ENCODE measurements at regions not wholly inside any gene's neighbourhood (a gene's known extent, or its start where the extent isn't known, plus 50 kb on each side); places are given as distances from the start of the nearest gene placed in this dataset.

DNA sequence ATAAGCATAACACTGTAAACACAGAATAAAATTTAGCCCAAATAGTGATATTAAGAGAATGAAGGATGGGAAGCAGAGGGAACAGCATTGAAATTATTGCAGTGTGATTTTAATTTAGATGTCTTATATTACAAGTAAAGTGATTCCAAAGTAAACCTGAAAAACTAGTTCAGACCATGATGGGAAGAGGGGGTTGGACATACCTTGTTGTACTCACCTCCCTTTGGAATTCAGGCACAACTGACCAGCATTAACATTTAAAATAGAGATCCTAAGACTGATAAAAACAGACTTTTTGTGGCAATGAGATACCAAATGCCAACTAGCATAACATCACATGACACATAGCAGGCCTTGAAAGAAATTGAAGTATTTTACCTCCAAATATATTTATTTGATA is 210.0 kb upstream of the ADRA1D start:
- Histone ChIP-seq H3K4me3 (no peak overlapping the region), H3K27ac (no peak overlapping the region), H3K27me3 (no peaks in the 10 kb centered on the region), H3K9me3 (no peaks in the 10 kb centered on the region), H3K4me1 (peaks cover 6% of the 10 kb centered on the region), H3K36me3 (ENCODE audit: low read depth, missing control alignments) (no peaks in the 10 kb centered on the region)
- intact Hi-C loops (cut with DNase I; ENCODE audit: low total_unique reads), result no loop called here
- TF ChIP-seq CTCF (IDR thresholded peaks at IDR 0.05) (no peak), POLR2A (IDR thresholded peaks at IDR 0.05) (no peak)
- DNase-seq, result no peak

GRCh38 chr20:4457566-4458543 is 208.8 kb upstream of the ADRA1D start:
- Histone ChIP-seq H3K9me3 (no peaks in the 10 kb centered on the region), H3K36me3 (ENCODE audit: low read depth, missing control alignments) (no peaks in the 10 kb centered on the region), H3K4me3 (no peak overlapping the region), H3K27me3 (no peaks in the 10 kb centered on the region), H3K4me1 (peaks cover 6% of the 10 kb centered on the region), H3K27ac (no peak overlapping the region)
- WGBS, 2 donors, result 61 to 70% methylated on average over 2 of the region's 2 CpGs
- intact Hi-C loops (cut with DNase I; ENCODE audit: low total_unique reads), result no loop called here
- TF ChIP-seq POLR2A (IDR thresholded peaks at IDR 0.05), result no peak
- TF ChIP-seq CTCF (IDR thresholded peaks at IDR 0.05), result no peak
- peak; percentile 16 for DNase-seq

DNA sequence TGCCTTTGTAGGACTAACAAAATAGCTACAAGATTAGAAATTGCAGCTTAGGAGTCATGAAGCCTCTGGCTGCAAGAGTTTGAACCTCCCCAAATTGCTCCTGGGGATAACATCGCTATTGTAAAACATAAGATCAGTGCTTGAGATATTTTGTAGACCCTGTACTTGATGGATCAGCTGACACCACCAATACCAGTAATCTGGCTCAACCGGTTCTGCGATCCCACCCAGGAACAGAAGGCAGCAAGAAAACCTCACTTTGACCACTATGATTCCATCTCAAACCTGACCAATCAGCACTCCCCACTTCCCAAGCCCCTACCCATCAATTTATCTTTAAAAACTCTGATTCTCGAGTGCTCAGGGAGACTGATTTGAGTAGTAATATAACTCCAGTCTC is 206.9 kb upstream of the ADRA1D start:
- 85 to 90% methylated on average over 4 of the region's 4 CpGs for WGBS, 2 donors
- peaks cover 6% of the 10 kb centered on the region for H3K4me1 ChIP-seq
- no peak overlapping the region for H3K4me3 ChIP-seq
- intact Hi-C loops (cut with DNase I; ENCODE audit: low total_unique reads), result no loop called here
- H3K9me3 ChIP-seq, result no peaks in the 10 kb centered on the region
- no peak overlapping the region for H3K27ac ChIP-seq
- H3K27me3 ChIP-seq, result no peaks in the 10 kb centered on the region
- TF ChIP-seq CTCF (IDR thresholded peaks at IDR 0.05), result no peak
- TF ChIP-seq POLR2A (IDR thresholded peaks at IDR 0.05), result no peak
- no peaks in the 10 kb centered on the region for H3K36me3 ChIP-seq (ENCODE audit: low read depth, missing control alignments)
- DNase-seq, result no peak

GRCh38 chr20:4455301-4455701 is 206.2 kb upstream of the ADRA1D start:
- WGBS, 2 donors, result 93 to 100% methylated on average over 1 of the region's 1 CpG
- no peaks in the 10 kb centered on the region for H3K27me3 ChIP-seq
- TF ChIP-seq POLR2A (IDR thresholded peaks at IDR 0.05) (no peak), CTCF (IDR thresholded peaks at IDR 0.05) (no peak)
- DNase-seq, result no peak
- no peak overlapping the region for H3K27ac ChIP-seq
- H3K4me3 ChIP-seq, result no peak overlapping the region
- intact Hi-C loops (cut with DNase I; ENCODE audit: low total_unique reads), result no loop called here
- H3K9me3 ChIP-seq, result no peaks in the 10 kb centered on the region
- H3K36me3 ChIP-seq (ENCODE audit: low read depth, missing control alignments), result no peaks in the 10 kb centered on the region
- H3K4me1 ChIP-seq, result peaks cover 10% of the 10 kb centered on the region

- H3K27me3 ChIP-seq, result no peaks in the 10 kb centered on the region
- no peaks in the 10 kb centered on the region for H3K36me3 ChIP-seq (ENCODE audit: low read depth, missing control alignments)
- intact Hi-C loops (cut with DNase I; ENCODE audit: low total_unique reads), result no loop called here
- H3K27ac ChIP-seq, result no peak overlapping the region
- DNase-seq, result no peak
- TF ChIP-seq CTCF (IDR thresholded peaks at IDR 0.05) (no peak), POLR2A (IDR thresholded peaks at IDR 0.05) (no peak)
- H3K9me3 ChIP-seq, result no peaks in the 10 kb centered on the region
- peaks cover 14% of the 10 kb centered on the region for H3K4me1 ChIP-seq
- no peak overlapping the region for H3K4me3 ChIP-seq
- WGBS, 2 donors, result 77 to 82% methylated on average over 4 of the region's 4 CpGs
Measured at GRCh38 chr20:4454111-4454510, 205.0 kb upstream of the ADRA1D start.
